ENCODE measurements at regions not wholly inside any gene's neighbourhood (a gene's known extent, or its start where the extent isn't known, plus 50 kb on each side); places are given as distances from the start of the nearest gene placed in this dataset.

- DNase-seq (ENCODE audit: low read depth): no peak
- no peak for TF ChIP-seq CTCF (IDR thresholded peaks at IDR 0.05; ENCODE audit: control insufficient read depth, insufficient read depth, low read depth, low read length, missing control alignments)
- H3K4me3 ChIP-seq (ENCODE audit: control insufficient read depth, low read depth, low read length): no peak overlapping the region
Measured at GRCh38 chr18:28560331-28560730, 383.4 kb upstream of the CDH2 start.

GRCh38 chr18:28559511-28559910 is 382.6 kb upstream of the CDH2 start:
- no peak overlapping the region for H3K4me3 ChIP-seq (ENCODE audit: control insufficient read depth, low read depth, low read length)
- no peak for TF ChIP-seq CTCF (IDR thresholded peaks at IDR 0.05; ENCODE audit: control insufficient read depth, insufficient read depth, low read depth, low read length, missing control alignments)
- no peak for DNase-seq (ENCODE audit: low read depth)

GRCh38 chr18:28541934-28542333 is 365.0 kb upstream of the CDH2 start:
- H3K4me3 ChIP-seq (ENCODE audit: control insufficient read depth, low read depth, low read length): no peak overlapping the region
- TF ChIP-seq CTCF (IDR thresholded peaks at IDR 0.05; ENCODE audit: control insufficient read depth, insufficient read depth, low read depth, low read length, missing control alignments): no peak
- DNase-seq (ENCODE audit: low read depth): no peak

GRCh38 chr18:28541276-28541930 is 364.5 kb upstream of the CDH2 start:
- no peak overlapping the region for H3K4me3 ChIP-seq (ENCODE audit: control insufficient read depth, low read depth, low read length)
- DNase-seq (ENCODE audit: low read depth): no peak
- no peak for TF ChIP-seq CTCF (IDR thresholded peaks at IDR 0.05; ENCODE audit: control insufficient read depth, insufficient read depth, low read depth, low read length, missing control alignments)

GRCh38 chr18:28529644-28530043 is 352.7 kb upstream of the CDH2 start:
- no peak for TF ChIP-seq CTCF (IDR thresholded peaks at IDR 0.05; ENCODE audit: control insufficient read depth, insufficient read depth, low read depth, low read length, missing control alignments)
- DNase-seq (ENCODE audit: low read depth): no peak
- H3K4me3 ChIP-seq (ENCODE audit: control insufficient read depth, low read depth, low read length): no peak overlapping the region

- no peak for DNase-seq (ENCODE audit: low read depth)
- no peak overlapping the region for H3K4me3 ChIP-seq (ENCODE audit: control insufficient read depth, low read depth, low read length)
- no peak for TF ChIP-seq CTCF (IDR thresholded peaks at IDR 0.05; ENCODE audit: control insufficient read depth, insufficient read depth, low read depth, low read length, missing control alignments)
Measured at GRCh38 chr18:28526196-28526595, 349.3 kb upstream of the CDH2 start.
